Gastrocnemius medialis (tissue), 4 donors: ENCODE measurements at regions not wholly inside any gene's neighbourhood (a gene's known extent, or its start where the extent isn't known, plus 50 kb on each side); places are given as distances from the start of the nearest gene placed in this dataset.

Experiments
- CTCF ChIP-seq, 5 experiments: fragments of 450-650 bp in 3 of 5; fragments of 200-600 bp in 2 of 5; sonication (generic) in 2 of 5; IDR thresholded peaks in 4 of 5; conservative IDR thresholded peaks in 1 of 5; 1 replicate in 4 of 5; 2 replicates in 1 of 5; pipeline ENCODE4 v1.5.1; 2016 to 2019; ENCODE audit warnings: antibody characterized with exemption in 5 of 5, mild to moderate bottlenecking in 3 of 5, moderate library complexity in 3 of 5
- POLR2A ChIP-seq, 2 donors: fragments of 450-650 bp; IDR thresholded peaks; one replicate each; pipeline ENCODE4 v1.6.1; 2017; ENCODE audit warnings: antibody characterized with exemption in 2 of 2, mild to moderate bottlenecking in 2 of 2, moderate library complexity in 2 of 2

- TF ChIP-seq CTCF (IDR thresholded peaks at IDR 0.05 in 4 of 5, conservative IDR thresholded peaks at IDR 0.05 in 1 of 5) (no peak), POLR2A (IDR thresholded peaks at IDR 0.05) (no peak)
Observed at GRCh38 chr4:137703195-137703594, 170.9 kb upstream of the PCDH18 start.
